CD4-positive, alpha-beta T cell (primary cell): ENCODE measurements at regions not wholly inside any gene's neighbourhood (a gene's known extent, or its start where the extent isn't known, plus 50 kb on each side); places are given as distances from the start of the nearest gene placed in this dataset.

Experiments
- ATAC-seq: fragments of 200-7000 bp; cut with Tn5 transposase; one replicate; pipeline ENCODE4 v1.10.0; 2022; ENCODE audit warnings: mild to moderate bottlenecking; ENCODE audit not compliant: poor library complexity
- CTCF ChIA-PET: fragments of 350-600 bp; sonication (Branson Sonifier 250); formaldehyde crosslinking; loops from one replicate; lab custom pipeline; 2021; ENCODE audit warnings: antibody characterized with exemption, inconsistent platforms; lab: Charles Lee
- POLR2A ChIA-PET: fragments of 350-600 bp; sonication (Branson Sonifier 250); formaldehyde crosslinking; loops from one replicate; lab custom pipeline; 2021; ENCODE audit warnings: antibody characterized with exemption, inconsistent platforms; lab: Charles Lee
- DNase-seq, 14 experiments: peaks; one replicate each; pipeline ENCODE4 v3.0.0-alpha.2; 2013 to 2020; ENCODE audit warnings: mixed read lengths in 2 of 14
- H3K27ac ChIP-seq, 2 donors: one replicate each; pipeline versions ENCODE4 v1.5.1 to v1.7.0; 2013; ENCODE audit warnings: low read length in 2 of 2, low read depth in 1 of 2, mild to moderate bottlenecking in 1 of 2
- H3K27me3 ChIP-seq, 2 experiments: 1 replicate in 1 of 2; 2 replicates in 1 of 2; pipeline versions ENCODE4 v1.6.1 to v1.7.0; 2013; ENCODE audit warnings: low read length in 2 of 2, control low read depth in 1 of 2, mild to moderate bottlenecking in 1 of 2, moderate library complexity in 1 of 2; ENCODE audit not compliant: insufficient read depth in 2 of 2, control insufficient read depth in 1 of 2
- H3K36me3 ChIP-seq: one replicate; pipeline ENCODE4 v1.6.1; 2013; ENCODE audit warnings: low read length, control low read depth; ENCODE audit not compliant: insufficient read depth
- H3K4me1 ChIP-seq: one replicate; pipeline ENCODE4 v1.6.1; 2013; ENCODE audit warnings: low read length, control low read depth; ENCODE audit not compliant: insufficient read depth
- H3K4me3 ChIP-seq: one replicate; pipeline ENCODE4 v1.5.1; 2013; ENCODE audit warnings: mild to moderate bottlenecking, low read length, moderate library complexity
- H3K9me3 ChIP-seq, 2 experiments: 1 replicate in 1 of 2; 2 replicates in 1 of 2; pipeline versions ENCODE4 v1.6.1 to v1.7.0; 2013; ENCODE audit warnings: low read length in 2 of 2, mild to moderate bottlenecking in 2 of 2, control low read depth in 1 of 2, moderate library complexity in 1 of 2; ENCODE audit not compliant: control insufficient read depth in 1 of 2, insufficient read depth in 1 of 2
- H3K27ac Mint-ChIP-seq: one replicate; pipeline ENCODE4 v1.8.0; 2020; ENCODE audit warnings: mixed read lengths
- H3K27me3 Mint-ChIP-seq: one replicate; pipeline ENCODE4 v1.8.0; 2021; ENCODE audit warnings: mixed read lengths
- H3K36me3 Mint-ChIP-seq: one replicate; pipeline ENCODE4 v1.8.0; 2021; ENCODE audit warnings: low read depth, mixed read lengths
- H3K4me1 Mint-ChIP-seq: one replicate; pipeline ENCODE4 v1.8.0; 2021; ENCODE audit warnings: low read depth, mixed read lengths
- H3K4me3 Mint-ChIP-seq: one replicate; pipeline ENCODE4 v1.8.0; 2020; ENCODE audit warnings: mild to moderate bottlenecking, mixed read lengths
- H3K9me3 Mint-ChIP-seq: one replicate; pipeline ENCODE4 v1.8.0; 2020; ENCODE audit warnings: mixed read lengths
- intact Hi-C, 2 experiments: fragments of 100-400 bp; cut with DNase I in 1 of 2; cut with micrococcal nuclease in 1 of 2; formaldehyde crosslinking; loops; one replicate each; pipeline versions ENCODE4 v1.15.1 to v1.9.0; 2023 to 2025; cut with DNase I, micrococcal nuclease
- TF ChIP-seq, protein P1 (sequence below): fragments of 200-600 bp; IDR thresholded peaks from one replicate; pipeline ENCODE4 v1.8.0; 2022; ENCODE audit warnings: antibody characterized with exemption, mild to moderate bottlenecking

DNA sequence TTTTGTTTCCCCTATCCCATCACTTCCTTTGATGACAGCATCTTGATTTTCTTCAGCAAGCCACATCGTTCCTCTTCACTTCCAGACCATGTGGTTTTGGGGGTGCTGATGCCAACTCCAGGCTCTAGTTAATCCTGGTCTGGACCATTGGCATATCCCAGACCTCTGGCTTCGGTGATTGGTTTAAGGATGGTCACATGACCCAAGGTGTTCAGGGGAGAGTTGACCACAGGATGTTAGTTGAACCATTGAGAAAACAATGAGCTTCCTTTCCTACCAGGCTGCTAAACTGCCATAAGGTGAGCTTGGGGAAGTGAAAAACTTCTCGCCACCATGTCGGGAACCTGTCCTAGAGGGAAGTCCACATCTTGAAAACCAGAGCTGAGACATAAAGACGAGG, 60.9 kb upstream of the TLR3 start:
- H3K36me3 Mint-ChIP-seq, result no peaks in the 10 kb centered on the region
- no peak overlapping the region for H3K4me3 Mint-ChIP-seq
- intact Hi-C loops, result no loop called here
- Histone ChIP-seq H3K4me3 (no peak overlapping the region), H3K4me1 (no peaks in the 10 kb centered on the region), H3K27me3 (no peaks in the 10 kb centered on the region), H3K27ac (no peak overlapping the region), H3K9me3 (peaks cover 0 to 6% of the 10 kb centered on the region in 2 experiments), H3K36me3 (no peaks in the 10 kb centered on the region)
- TF ChIP-seq, protein P1, sequence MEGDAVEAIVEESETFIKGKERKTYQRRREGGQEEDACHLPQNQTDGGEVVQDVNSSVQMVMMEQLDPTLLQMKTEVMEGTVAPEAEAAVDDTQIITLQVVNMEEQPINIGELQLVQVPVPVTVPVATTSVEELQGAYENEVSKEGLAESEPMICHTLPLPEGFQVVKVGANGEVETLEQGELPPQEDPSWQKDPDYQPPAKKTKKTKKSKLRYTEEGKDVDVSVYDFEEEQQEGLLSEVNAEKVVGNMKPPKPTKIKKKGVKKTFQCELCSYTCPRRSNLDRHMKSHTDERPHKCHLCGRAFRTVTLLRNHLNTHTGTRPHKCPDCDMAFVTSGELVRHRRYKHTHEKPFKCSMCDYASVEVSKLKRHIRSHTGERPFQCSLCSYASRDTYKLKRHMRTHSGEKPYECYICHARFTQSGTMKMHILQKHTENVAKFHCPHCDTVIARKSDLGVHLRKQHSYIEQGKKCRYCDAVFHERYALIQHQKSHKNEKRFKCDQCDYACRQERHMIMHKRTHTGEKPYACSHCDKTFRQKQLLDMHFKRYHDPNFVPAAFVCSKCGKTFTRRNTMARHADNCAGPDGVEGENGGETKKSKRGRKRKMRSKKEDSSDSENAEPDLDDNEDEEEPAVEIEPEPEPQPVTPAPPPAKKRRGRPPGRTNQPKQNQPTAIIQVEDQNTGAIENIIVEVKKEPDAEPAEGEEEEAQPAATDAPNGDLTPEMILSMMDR, result no peak
- peaks cover 25% of the 10 kb centered on the region for H3K27me3 Mint-ChIP-seq
- no peaks in the 10 kb centered on the region for H3K9me3 Mint-ChIP-seq
- CTCF ChIA-PET, result no interaction called here
- ATAC-seq (no peak), DNase-seq (no peak)
- H3K27ac Mint-ChIP-seq, result no peak overlapping the region
- no peaks in the 10 kb centered on the region for H3K4me1 Mint-ChIP-seq
- POLR2A ChIA-PET, result no interaction called here

- Histone ChIP-seq H3K9me3 (peaks cover 0 to 6% of the 10 kb centered on the region in 2 experiments), H3K4me3 (no peak overlapping the region), H3K4me1 (no peaks in the 10 kb centered on the region), H3K27me3 (no peaks in the 10 kb centered on the region), H3K27ac (no peak overlapping the region), H3K36me3 (no peaks in the 10 kb centered on the region)
- Mint-ChIP-seq H3K27me3 (peaks cover 38% of the 10 kb centered on the region), H3K4me3 (no peak overlapping the region), H3K9me3 (no peaks in the 10 kb centered on the region), H3K4me1 (no peaks in the 10 kb centered on the region), H3K36me3 (no peaks in the 10 kb centered on the region), H3K27ac (no peak overlapping the region)
- intact Hi-C loops, result no loop called here
- ATAC-seq, result no peak
- CTCF ChIA-PET, result no interaction called here
- POLR2A ChIA-PET, result no interaction called here
- no peak for DNase-seq
- TF ChIP-seq, protein P1, result no peak
These were observed 59.0 kb upstream of the TLR3 start for GRCh38 chr4:186009976-186010375.

GRCh38 chr4:186010821-186011220, 58.1 kb upstream of the TLR3 start:
- no peaks in the 10 kb centered on the region for H3K9me3 Mint-ChIP-seq
- no peaks in the 10 kb centered on the region for H3K4me1 Mint-ChIP-seq
- Histone ChIP-seq H3K27me3 (no peaks in the 10 kb centered on the region), H3K4me1 (no peaks in the 10 kb centered on the region), H3K36me3 (no peaks in the 10 kb centered on the region), H3K27ac (no peak overlapping the region), H3K4me3 (no peak overlapping the region), H3K9me3 (peaks cover 0 to 6% of the 10 kb centered on the region in 2 experiments)
- H3K27me3 Mint-ChIP-seq, result peaks cover 45% of the 10 kb centered on the region
- TF ChIP-seq, protein P1, result no peak
- H3K36me3 Mint-ChIP-seq, result no peaks in the 10 kb centered on the region
- ATAC-seq, result no peak
- intact Hi-C loops, result no loop called here
- ChIA-PET CTCF (no interaction called here), POLR2A (no interaction called here)
- DNase-seq, result no peak
- H3K4me3 Mint-ChIP-seq, result no peak overlapping the region
- no peak overlapping the region for H3K27ac Mint-ChIP-seq
